SK-N-MC (cell line): ENCODE measurements at regions not wholly inside any gene's neighbourhood (a gene's known extent, or its start where the extent isn't known, plus 50 kb on each side); places are given as distances from the start of the nearest gene placed in this dataset.

Experiments
- DNase-seq: peaks from one replicate; pipeline ENCODE4 v3.0.0-alpha.2; 2011; ENCODE audit warnings: low read depth, low spot score
- H3K27ac ChIP-seq: fragments of 200-600 bp; sonication (generic); 2 replicates; pipeline ENCODE4 v1.5.1; 2016; ENCODE audit warnings: mixed run types
- H3K36me3 ChIP-seq: fragments of 200-600 bp; sonication (generic); 2 replicates; pipeline ENCODE4 v1.6.1; 2017; ENCODE audit warnings: antibody characterized with exemption, low read length, mixed read lengths; ENCODE audit not compliant: insufficient read depth
- H3K4me3 ChIP-seq: fragments of 200-600 bp; sonication (generic); 2 replicates; pipeline ENCODE4 v1.5.1; 2016
- H3K9ac ChIP-seq: fragments of 200-600 bp; sonication (generic); 2 replicates; pipeline ENCODE4 v1.8.0; 2017; ENCODE audit warnings: mixed run types, mixed read lengths; ENCODE audit not compliant: insufficient read length
- H3K9me3 ChIP-seq: fragments of 200-600 bp; sonication (generic); 2 replicates; pipeline ENCODE4 v1.6.1; 2017; ENCODE audit warnings: low read depth, mild to moderate bottlenecking, antibody characterized with exemption, low read length, moderate library complexity, mixed read lengths
- EZH2 ChIP-seq: fragments of 200-600 bp; sonication (generic); IDR thresholded peaks from one replicate; pipeline ENCODE4 v1.6.1; 2017; ENCODE audit warnings: antibody characterized with exemption
- FOXP2 ChIP-seq: optimal IDR thresholded peaks from 2 replicates; pipeline ENCODE3; 2011; ENCODE audit warnings: mild to moderate bottlenecking, moderate library complexity; ENCODE audit not compliant: insufficient read depth; ENCODE audit errors: extremely low read length, control extremely low read depth
- POLR2AphosphoS5 ChIP-seq: IDR thresholded peaks from 2 replicates; pipeline ENCODE4 v1.6.1; 2012; ENCODE audit warnings: mild to moderate bottlenecking, low read depth, low read length, borderline replicate concordance

DNA sequence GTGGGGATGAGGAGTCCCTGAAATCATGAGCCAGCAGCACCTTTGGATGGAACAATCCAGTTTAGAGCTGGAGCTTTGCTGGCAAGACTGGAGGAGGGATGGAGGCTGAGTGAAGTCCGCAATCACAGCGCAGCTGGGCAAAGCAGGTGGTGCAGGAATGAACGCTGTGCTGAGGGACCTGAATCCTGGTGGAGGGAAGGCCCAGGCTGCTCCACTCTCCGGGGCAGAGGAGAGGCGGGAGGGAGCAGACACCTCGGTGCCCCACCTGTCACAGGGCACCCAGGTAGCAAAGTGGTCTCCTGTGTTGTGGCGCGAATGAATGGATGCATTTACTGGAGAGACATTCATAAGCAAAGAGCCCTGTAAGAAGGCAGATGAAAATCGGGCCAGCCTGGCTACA, 124.8 kb upstream of the ANO1 start:
- no peak overlapping the region for H3K9ac ChIP-seq
- no peaks in the 10 kb centered on the region for H3K36me3 ChIP-seq
- no peak overlapping the region for H3K27ac ChIP-seq
- TF ChIP-seq POLR2AphosphoS5 (no peak), FOXP2 (no peak), EZH2 (no peak)
- H3K4me3 ChIP-seq = no peak overlapping the region
- no peaks in the 10 kb centered on the region for H3K9me3 ChIP-seq
- DNase-seq = no peak

DNA sequence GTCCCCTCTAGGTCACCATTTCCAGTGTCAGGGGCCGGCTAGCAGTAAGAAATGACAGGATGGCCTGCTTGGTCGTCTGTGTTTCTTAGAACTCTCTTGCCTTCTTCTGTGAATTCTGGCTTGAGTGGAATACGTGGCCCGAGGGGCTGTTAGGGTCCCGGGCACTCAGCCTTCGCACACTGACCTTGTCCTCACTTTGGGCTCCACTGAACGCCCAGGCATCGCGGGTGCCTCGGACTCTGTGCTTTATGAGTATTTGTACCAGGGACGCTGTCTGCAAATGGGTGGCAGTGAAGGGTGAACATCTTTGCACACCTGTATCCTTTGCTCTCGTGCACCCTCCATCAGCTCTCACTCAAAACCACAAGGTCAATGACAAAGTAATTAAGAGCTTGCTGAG, 123.4 kb upstream of the ANO1 start:
- Histone ChIP-seq H3K9ac (no peak overlapping the region), H3K9me3 (no peaks in the 10 kb centered on the region), H3K4me3 (no peak overlapping the region), H3K27ac (no peak overlapping the region), H3K36me3 (no peaks in the 10 kb centered on the region)
- TF ChIP-seq FOXP2 (no peak), EZH2 (no peak), POLR2AphosphoS5 (no peak)
- no peak for DNase-seq

DNA sequence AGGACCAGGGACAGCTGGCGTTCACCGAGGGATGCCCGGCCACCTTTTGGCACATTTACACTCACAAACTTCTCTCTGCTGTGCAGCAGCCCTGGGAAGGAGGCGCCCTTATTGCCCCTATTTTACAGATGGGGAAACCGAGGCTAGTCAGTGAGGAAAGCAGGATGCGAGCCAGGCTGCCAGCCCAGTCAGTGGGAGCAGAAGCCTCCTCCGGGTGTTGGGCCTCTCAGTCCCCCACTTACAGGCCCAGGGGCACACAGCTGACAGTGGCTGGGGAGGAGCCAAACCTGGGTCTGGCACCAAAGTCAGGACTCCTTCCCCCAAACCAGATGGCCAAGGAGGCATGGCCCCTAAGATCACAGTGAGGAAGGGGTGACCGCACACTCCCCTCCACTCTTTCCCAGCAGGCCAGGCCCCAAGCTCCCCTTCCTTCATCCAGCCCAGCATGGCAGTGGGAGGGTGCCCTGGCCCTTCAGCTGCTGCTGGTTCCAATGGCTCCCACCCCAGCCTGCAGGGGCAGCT, 121.4 kb upstream of the ANO1 start:
- H3K27ac ChIP-seq = no peak overlapping the region
- H3K36me3 ChIP-seq = no peaks in the 10 kb centered on the region
- no peak overlapping the region for H3K9ac ChIP-seq
- no peaks in the 10 kb centered on the region for H3K9me3 ChIP-seq
- no peak for DNase-seq
- H3K4me3 ChIP-seq = no peak overlapping the region
- TF ChIP-seq EZH2 (no peak), POLR2AphosphoS5 (no peak), FOXP2 (no peak)

DNA sequence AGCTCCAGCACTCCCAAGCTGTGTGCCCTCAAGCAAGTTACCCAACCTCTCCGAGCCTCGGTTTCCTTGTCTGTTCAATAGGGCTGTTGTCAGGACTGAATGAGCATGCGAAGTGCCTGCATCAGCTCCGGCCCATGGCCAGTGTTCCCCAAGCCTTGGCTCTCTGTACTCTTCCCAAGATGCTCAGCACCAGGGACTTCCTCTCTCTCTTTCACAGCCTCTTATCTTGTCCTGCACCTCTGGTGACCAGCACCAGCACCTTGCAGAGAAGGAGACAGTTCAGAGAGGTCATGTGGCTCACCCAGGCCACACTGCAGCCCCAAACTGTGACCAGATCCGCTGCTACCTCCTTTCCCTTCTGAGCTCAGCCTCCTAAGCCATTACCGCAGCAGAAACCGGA, 120.3 kb upstream of the ANO1 start:
- no peaks in the 10 kb centered on the region for H3K9me3 ChIP-seq
- no peak overlapping the region for H3K27ac ChIP-seq
- no peak overlapping the region for H3K9ac ChIP-seq
- DNase-seq = no peak
- TF ChIP-seq FOXP2 (no peak), EZH2 (no peak), POLR2AphosphoS5 (no peak)
- no peaks in the 10 kb centered on the region for H3K36me3 ChIP-seq
- no peak overlapping the region for H3K4me3 ChIP-seq

DNA sequence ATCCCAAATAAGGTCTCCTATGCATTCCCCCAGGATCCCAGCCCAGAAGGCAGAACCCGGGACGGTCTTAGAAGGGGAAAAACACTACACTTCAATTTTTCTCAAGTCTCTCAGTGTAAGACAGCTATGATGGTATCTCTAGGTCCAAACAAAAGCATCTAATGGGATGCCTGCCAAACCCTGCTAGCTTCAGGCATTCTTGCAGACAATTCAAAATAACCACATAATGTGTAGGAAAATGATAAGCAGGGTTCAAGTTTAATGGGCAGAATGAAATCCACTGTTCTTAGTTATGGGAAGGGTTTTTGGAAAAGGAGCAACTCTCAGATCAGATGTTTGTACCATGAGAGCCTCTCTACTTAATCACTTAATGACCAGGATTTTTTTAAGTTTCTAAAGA, 119.8 kb upstream of the ANO1 start:
- TF ChIP-seq FOXP2 (no peak), POLR2AphosphoS5 (no peak), EZH2 (no peak)
- Histone ChIP-seq H3K27ac (no peak overlapping the region), H3K9ac (no peak overlapping the region), H3K9me3 (no peaks in the 10 kb centered on the region), H3K36me3 (no peaks in the 10 kb centered on the region), H3K4me3 (no peak overlapping the region)
- DNase-seq = no peak

DNA sequence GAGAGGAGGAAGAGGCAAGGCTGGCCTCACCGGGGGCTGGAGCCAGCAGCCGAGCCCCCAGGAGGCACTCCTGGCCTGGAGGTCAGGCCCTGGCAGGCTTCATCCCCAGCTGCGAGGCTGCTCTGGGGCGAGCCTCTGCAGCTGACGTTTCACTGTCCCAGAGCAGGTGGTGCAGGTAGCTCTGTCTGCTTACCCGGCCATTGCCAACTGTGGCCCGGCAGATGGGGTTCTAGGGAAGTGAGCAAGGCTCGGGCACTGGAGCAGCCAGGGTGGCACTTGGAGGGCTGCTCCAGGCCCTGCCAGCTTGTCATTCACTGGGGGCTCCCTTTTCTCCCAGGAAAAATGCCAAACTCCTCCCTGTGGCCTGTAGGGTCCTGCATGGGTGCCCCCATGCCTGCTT, 118.7 kb upstream of the ANO1 start:
- H3K9ac ChIP-seq = no peak overlapping the region
- TF ChIP-seq EZH2 = no peak
- no peak for TF ChIP-seq FOXP2
- no peak for TF ChIP-seq POLR2AphosphoS5
- DNase-seq = no peak
- H3K36me3 ChIP-seq = no peaks in the 10 kb centered on the region
- H3K4me3 ChIP-seq = no peak overlapping the region
- no peaks in the 10 kb centered on the region for H3K9me3 ChIP-seq
- H3K27ac ChIP-seq = no peak overlapping the region

DNA sequence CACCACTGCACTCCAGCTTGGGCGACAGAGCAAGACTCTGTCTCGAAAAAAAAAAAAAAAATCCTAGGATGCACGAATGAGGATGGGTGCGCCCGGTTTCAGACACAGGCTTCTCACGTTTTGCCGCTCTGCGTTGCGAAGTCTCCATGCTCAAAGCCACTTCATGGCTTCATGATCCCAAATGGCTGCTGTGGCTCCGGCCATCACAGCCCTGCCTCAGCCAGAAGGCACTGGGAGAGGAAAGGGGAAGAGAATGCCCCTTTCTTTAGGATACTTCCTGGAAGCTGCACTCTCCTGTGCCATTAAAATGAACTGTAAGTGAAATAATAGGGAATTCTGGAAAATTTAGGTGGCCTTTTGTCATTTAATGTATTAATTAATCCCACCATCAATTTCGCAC, 116.4 kb upstream of the ANO1 start:
- Histone ChIP-seq H3K4me3 (no peak overlapping the region), H3K9ac (no peak overlapping the region), H3K27ac (no peak overlapping the region), H3K9me3 (no peaks in the 10 kb centered on the region), H3K36me3 (no peaks in the 10 kb centered on the region)
- no peak for DNase-seq
- TF ChIP-seq EZH2 (no peak), FOXP2 (no peak), POLR2AphosphoS5 (no peak)

DNA sequence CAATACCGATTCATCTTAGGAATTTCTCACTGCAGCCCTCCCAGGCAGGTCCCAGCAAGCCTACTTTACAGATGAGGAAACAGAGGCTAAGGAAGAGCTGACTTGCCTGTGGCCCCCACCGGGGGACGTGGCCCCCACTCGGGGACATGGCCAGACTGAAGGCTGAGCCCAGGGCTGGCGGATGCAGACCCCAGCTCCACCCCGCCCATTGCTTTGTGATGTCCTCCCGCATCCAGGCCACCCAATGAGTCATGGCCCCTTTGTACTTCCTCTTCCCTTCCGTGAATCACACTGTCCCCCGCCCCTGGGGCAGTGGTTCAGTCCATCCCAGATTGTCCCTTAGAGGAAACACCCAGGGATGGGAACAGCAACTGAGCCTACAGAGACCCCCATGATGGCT, 116.0 kb upstream of the ANO1 start:
- no peak for DNase-seq
- H3K27ac ChIP-seq = no peak overlapping the region
- no peak overlapping the region for H3K9ac ChIP-seq
- TF ChIP-seq POLR2AphosphoS5 = no peak
- no peak for TF ChIP-seq FOXP2
- no peak for TF ChIP-seq EZH2
- H3K4me3 ChIP-seq = no peak overlapping the region
- no peaks in the 10 kb centered on the region for H3K36me3 ChIP-seq
- no peaks in the 10 kb centered on the region for H3K9me3 ChIP-seq
